IMR-90 (cell line): ENCODE measurements at regions not wholly inside any gene's neighbourhood (a gene's known extent, or its start where the extent isn't known, plus 50 kb on each side); places are given as distances from the start of the nearest gene placed in this dataset.

Experiments used
- ATAC-seq: fragments of 200-7000 bp; cut with Tn5 transposase; 2 replicates; pipeline ENCODE4 v1.9.1; 2020; ENCODE audit warnings: low read depth, mild to moderate bottlenecking, moderate library complexity
- BruUV-seq: library from RNA; stranded (reverse); fragments of 400-500 nt; replicated peaks from 2 replicates; lab custom pipeline; 2021; lab: Mats Ljungman, UMichigan
- CTCF ChIA-PET: fragments of 300-600 bp; formaldehyde crosslinking; extraction: SDS; loops from one replicate; lab custom pipeline; 2021; ENCODE audit warnings: antibody characterized with exemption; lab: Yijun Ruan, JAX
- POLR2A ChIA-PET: fragments of 300-600 bp; sonication (Branson Sonifier 250); formaldehyde crosslinking; loops from one replicate; lab custom pipeline; 2022; ENCODE audit warnings: antibody characterized with exemption; ENCODE audit not compliant: unreplicated experiment; lab: Charles Lee
- DNase-seq: peaks from one replicate; pipeline ENCODE4 v3.0.0; 2013
- H2AFZ ChIP-seq: replicated peaks from 2 replicates; pipeline ENCODE3; 2013; ENCODE audit warnings: low read length, mild to moderate bottlenecking; ENCODE audit not compliant: poor library complexity
- H2AK5ac ChIP-seq: 2 replicates; pipeline ENCODE4 v1.6.1; 2013; ENCODE audit warnings: low read depth, low read length, inconsistent platforms
- H2AK9ac ChIP-seq: replicated peaks from 2 replicates; pipeline ENCODE3; 2013; ENCODE audit warnings: mild to moderate bottlenecking, low read depth, low read length, moderate library complexity; ENCODE audit not compliant: poor library complexity
- H2BK120ac ChIP-seq: 2 replicates; pipeline ENCODE4 v1.6.1; 2013; ENCODE audit warnings: low read depth, low read length, inconsistent platforms
- H2BK15ac ChIP-seq: 3 replicates; pipeline ENCODE4 v1.6.1; 2013; ENCODE audit warnings: low read depth, low read length, inconsistent platforms
- H2BK20ac ChIP-seq: 2 replicates; pipeline ENCODE4 v1.6.1; 2013; ENCODE audit warnings: low read depth, mild to moderate bottlenecking, inconsistent platforms, low read length, moderate library complexity
- H2BK5ac ChIP-seq: 2 replicates; pipeline ENCODE4 v1.6.1; 2013; ENCODE audit warnings: mild to moderate bottlenecking, low read depth, low read length, inconsistent platforms; ENCODE audit not compliant: poor library complexity, severe bottlenecking
- H3K14ac ChIP-seq: replicated peaks from 2 replicates; pipeline ENCODE4 v1.6.1; 2013; ENCODE audit warnings: low read depth, low read length, inconsistent platforms
- H3K18ac ChIP-seq: 2 replicates; pipeline ENCODE4 v1.6.1; 2013; ENCODE audit warnings: low read depth, low read length, control low read depth
- H3K23ac ChIP-seq: 2 replicates; pipeline ENCODE4 v1.6.1; 2013; ENCODE audit warnings: low read depth, low read length, inconsistent platforms
- H3K27ac ChIP-seq: 2 replicates; pipeline ENCODE4 v1.5.1; 2013; ENCODE audit warnings: mild to moderate bottlenecking, control low read depth, low read length; ENCODE audit not compliant: insufficient read depth
- H3K27me3 ChIP-seq: 2 replicates; pipeline ENCODE4 v1.6.1; 2013; ENCODE audit warnings: low read length; ENCODE audit not compliant: control insufficient read depth, insufficient read depth
- H3K36me3 ChIP-seq: 2 replicates; pipeline ENCODE4 v1.6.1; 2013; ENCODE audit warnings: low read length, mixed read lengths; ENCODE audit not compliant: control insufficient read depth, insufficient read depth
- H3K4ac ChIP-seq: 2 replicates; pipeline ENCODE4 v1.6.1; 2013; ENCODE audit warnings: low read depth, low read length, inconsistent platforms
- H3K4me1 ChIP-seq: 2 replicates; pipeline ENCODE4 v1.6.1; 2013; ENCODE audit warnings: low read length, mixed read lengths; ENCODE audit not compliant: control insufficient read depth, insufficient read depth
- H3K4me2 ChIP-seq: 2 replicates; pipeline ENCODE4 v1.6.1; 2013; ENCODE audit warnings: low read depth, mild to moderate bottlenecking, control low read depth, low read length, moderate library complexity
- H3K4me3 ChIP-seq: 2 replicates; pipeline ENCODE4 v1.5.1; 2013; ENCODE audit warnings: low read depth, mild to moderate bottlenecking, control low read depth, low read length, moderate library complexity; ENCODE audit not compliant: insufficient read depth
- H3K56ac ChIP-seq: 2 replicates; pipeline ENCODE4 v1.6.1; 2013; ENCODE audit warnings: low read length, inconsistent platforms; ENCODE audit not compliant: insufficient read depth; ENCODE audit errors: extremely low read depth
- H3K79me1 ChIP-seq, 2 experiments: 2 replicates each; pipeline ENCODE4 v1.6.1; 2013; ENCODE audit warnings: low read length in 2 of 2, inconsistent platforms in 1 of 2, low read depth in 1 of 2
- H3K9ac ChIP-seq: 2 replicates; pipeline ENCODE4 v1.6.1; 2013; ENCODE audit warnings: low read depth, low read length, control low read depth
- H3K9me1 ChIP-seq: 2 replicates; pipeline ENCODE4 v1.6.1; 2013; ENCODE audit warnings: low read length, inconsistent platforms; ENCODE audit not compliant: insufficient read depth
- H3K9me3 ChIP-seq: 2 replicates; pipeline ENCODE4 v1.6.1; 2013; ENCODE audit warnings: low read length; ENCODE audit not compliant: control insufficient read depth, insufficient read depth
- H4K20me1 ChIP-seq: 2 replicates; pipeline ENCODE4 v1.6.1; 2013; ENCODE audit warnings: low read length, inconsistent platforms; ENCODE audit not compliant: insufficient read depth
- H4K5ac ChIP-seq: 2 replicates; pipeline ENCODE4 v1.6.1; 2013; ENCODE audit warnings: mild to moderate bottlenecking, low read depth, low read length, control low read depth
- H4K8ac ChIP-seq, 2 experiments: 2 replicates each; pipeline ENCODE4 v1.6.1; 2013; ENCODE audit warnings: low read depth in 2 of 2, low read length in 2 of 2, control low read depth in 1 of 2, inconsistent platforms in 1 of 2
- H4K91ac ChIP-seq: 2 replicates; pipeline ENCODE4 v1.6.1; 2013; ENCODE audit warnings: low read depth, low read length, inconsistent platforms; ENCODE audit not compliant: insufficient read depth
- CEBPB ChIP-seq: IDR thresholded peaks from 2 replicates; pipeline ENCODE4 v1.6.1; 2012; ENCODE audit warnings: low read depth, low read length, improper control_type of control experiment
- NFE2L2 ChIP-seq: fragments of 150-350 bp; IDR thresholded peaks from 2 replicates; pipeline ENCODE4 v1.6.1; 2016; ENCODE audit warnings: low read depth, mild to moderate bottlenecking, low read length
- POLR2A ChIP-seq: IDR thresholded peaks from 2 replicates; pipeline ENCODE4 v1.6.1; 2012; ENCODE audit warnings: mild to moderate bottlenecking, low read depth, low read length
- RCOR1 ChIP-seq: IDR thresholded peaks from 2 replicates; pipeline ENCODE4 v1.6.1; 2012; ENCODE audit warnings: mild to moderate bottlenecking, low read length, improper control_type of control experiment; ENCODE audit not compliant: insufficient replicate concordance
- USF2 ChIP-seq: fragments of 150-350 bp; IDR thresholded peaks from 2 replicates; pipeline ENCODE4 v1.6.1; 2017; ENCODE audit warnings: mild to moderate bottlenecking, antibody characterized with exemption, low read length, low read depth
- WGBS, 2 experiments: methylation state at CpG; one replicate each; pipeline versions ENCODE4 v1.1.5 to v1.1.7; 2013; ENCODE audit warnings: missing lambda C conversion rate in 2 of 2; ENCODE audit not compliant: insufficient read length in 1 of 2; ENCODE audit errors: extremely low coverage in 2 of 2; 5-methylcytosine and 5-hydroxymethylcytosine counted together
- dilution Hi-C: fragments of 300-500 bp; cut with HindIII; formaldehyde crosslinking; loops from one replicate; pipeline ENCODE4 v1.14.3; 2018; ENCODE audit warnings: low sequenced_read_pairs; ENCODE audit not compliant: unreplicated experiment
- in situ Hi-C: fragments of 300-500 bp; cut with MboI; formaldehyde crosslinking; loops from 3 replicates; pipeline ENCODE4 v1.14.3; 2019; ENCODE audit warnings: low sequenced_read_pairs, inconsistent platforms, mixed read lengths
- intact Hi-C: fragments of 100-400 bp; cut with micrococcal nuclease; formaldehyde crosslinking; loops from 2 replicates; pipeline ENCODE4 v1.10.0; 2022
- TF ChIP-seq, protein P1 (sequence below): conservative IDR thresholded peaks from 2 replicates; pipeline ENCODE4 v1.5.1; 2012; ENCODE audit warnings: mild to moderate bottlenecking, low read depth, low read length, improper control_type of control experiment

DNA sequence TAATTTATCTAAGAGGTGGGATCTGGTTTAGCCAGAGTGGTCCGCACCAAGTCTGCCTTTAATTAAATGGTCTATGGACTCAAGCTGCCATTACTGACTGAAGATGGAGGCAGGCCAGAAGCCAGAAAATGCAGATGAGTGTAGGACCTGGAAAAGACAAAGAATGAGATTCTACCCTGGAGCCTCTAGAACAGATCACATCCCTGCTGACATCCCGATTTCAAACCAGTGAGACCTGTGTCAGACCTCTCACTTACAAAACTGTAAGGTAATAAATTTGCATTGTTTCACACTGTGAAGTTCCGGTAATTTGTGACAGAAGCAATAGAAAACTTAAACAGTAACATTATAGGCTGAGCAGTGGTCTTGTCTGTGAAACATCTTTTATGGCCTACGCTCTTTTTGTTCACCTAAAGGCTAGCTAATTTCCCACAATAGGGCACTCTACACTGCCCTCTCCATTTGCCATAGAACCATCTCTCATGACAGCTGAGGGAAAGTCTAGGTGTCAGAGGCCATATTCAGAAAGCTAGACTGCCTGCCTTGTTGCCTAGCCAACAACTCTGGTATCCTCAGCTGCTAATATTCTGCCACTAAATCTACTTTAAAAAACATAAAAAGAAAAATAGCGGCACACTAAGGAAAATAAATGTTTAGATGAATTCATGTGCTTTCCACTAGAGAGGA, 1396.2 kb upstream of the PIK3C3 start:
- no peak overlapping the region for H2AK5ac ChIP-seq
- H3K4ac ChIP-seq: peak overlapping the region; percentile 39; the same call in 1 of the 2 replicates
- H3K27ac ChIP-seq: no peak overlapping the region
- peak overlapping the region; percentile 39; the same call in 1 of the 2 replicates for H3K14ac ChIP-seq
- WGBS, 2 experiments: no CpG with 5 or more reads among the region's 5 CpGs
- peaks cover 6% of the 10 kb centered on the region; the same call in 1 of the 2 replicates for H3K9me1 ChIP-seq
- ChIA-PET CTCF (no interaction called here), POLR2A (no interaction called here)
- peak overlapping the region; percentile 36; the same call in 1 of the 2 replicates for H4K91ac ChIP-seq
- BruUV-seq: no TSS peak
- H3K79me1 ChIP-seq: no peaks in the 10 kb centered on the region
- TF ChIP-seq NFE2L2 (no peak), POLR2A (no peak), USF2 (no peak), CEBPB (no peak), RCOR1 (no peak)
- TF ChIP-seq, protein P1, sequence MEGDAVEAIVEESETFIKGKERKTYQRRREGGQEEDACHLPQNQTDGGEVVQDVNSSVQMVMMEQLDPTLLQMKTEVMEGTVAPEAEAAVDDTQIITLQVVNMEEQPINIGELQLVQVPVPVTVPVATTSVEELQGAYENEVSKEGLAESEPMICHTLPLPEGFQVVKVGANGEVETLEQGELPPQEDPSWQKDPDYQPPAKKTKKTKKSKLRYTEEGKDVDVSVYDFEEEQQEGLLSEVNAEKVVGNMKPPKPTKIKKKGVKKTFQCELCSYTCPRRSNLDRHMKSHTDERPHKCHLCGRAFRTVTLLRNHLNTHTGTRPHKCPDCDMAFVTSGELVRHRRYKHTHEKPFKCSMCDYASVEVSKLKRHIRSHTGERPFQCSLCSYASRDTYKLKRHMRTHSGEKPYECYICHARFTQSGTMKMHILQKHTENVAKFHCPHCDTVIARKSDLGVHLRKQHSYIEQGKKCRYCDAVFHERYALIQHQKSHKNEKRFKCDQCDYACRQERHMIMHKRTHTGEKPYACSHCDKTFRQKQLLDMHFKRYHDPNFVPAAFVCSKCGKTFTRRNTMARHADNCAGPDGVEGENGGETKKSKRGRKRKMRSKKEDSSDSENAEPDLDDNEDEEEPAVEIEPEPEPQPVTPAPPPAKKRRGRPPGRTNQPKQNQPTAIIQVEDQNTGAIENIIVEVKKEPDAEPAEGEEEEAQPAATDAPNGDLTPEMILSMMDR: no peak
- H3K36me3 ChIP-seq: no peaks in the 10 kb centered on the region
- H3K23ac ChIP-seq: no peak overlapping the region
- no peak overlapping the region for H2BK5ac ChIP-seq
- ATAC-seq: no peak
- H3K27me3 ChIP-seq: no peaks in the 10 kb centered on the region
- in situ Hi-C loops (no loop called here), intact Hi-C loops (no loop called here), dilution Hi-C loops (no loop called here)
- H2AK9ac ChIP-seq: no peak overlapping the region
- no peak overlapping the region for H3K4me2 ChIP-seq
- no peak overlapping the region for H3K9ac ChIP-seq
- H4K5ac ChIP-seq: no peak overlapping the region
- H2BK15ac ChIP-seq: peak overlapping the region; percentile 71; the same call in 1 of the 3 replicates
- 0 out of 4 replicates have a peak overlapping the region, but pooled peaks of 1 of the 2 experiments have one; percentile 15 for H4K8ac ChIP-seq
- peak overlapping the region; percentile 59; the same call in 1 of the 2 replicates for H2BK20ac ChIP-seq
- H3K56ac ChIP-seq: no peak overlapping the region; the same call in 1 of the 2 replicates
- peaks cover 8% of the 10 kb centered on the region for H3K4me1 ChIP-seq
- no peak overlapping the region for H2AFZ ChIP-seq
- H3K9me3 ChIP-seq: no peaks in the 10 kb centered on the region
- H4K20me1 ChIP-seq: no peaks in the 10 kb centered on the region
- DNase-seq: no peak
- no peak overlapping the region for H3K18ac ChIP-seq
- no peak overlapping the region for H3K4me3 ChIP-seq
- peak overlapping the region; percentile 34; the same call in 1 of the 2 replicates for H2BK120ac ChIP-seq
